CD4-positive, alpha-beta T cell (primary cell): ENCODE measurements at regions not wholly inside any gene's neighbourhood (a gene's known extent, or its start where the extent isn't known, plus 50 kb on each side); places are given as distances from the start of the nearest gene placed in this dataset.
A peak's percentile ranks its signal among the peaks of the same experiment; 100 is the strongest.

Source experiments
- ATAC-seq: fragments of 200-7000 bp; cut with Tn5 transposase; one replicate; pipeline ENCODE4 v1.10.0; 2022; ENCODE audit warnings: mild to moderate bottlenecking; ENCODE audit not compliant: poor library complexity
- CTCF ChIA-PET: fragments of 350-600 bp; sonication (Branson Sonifier 250); formaldehyde crosslinking; loops from one replicate; lab custom pipeline; 2021; ENCODE audit warnings: antibody characterized with exemption, inconsistent platforms; lab: Charles Lee
- POLR2A ChIA-PET: fragments of 350-600 bp; sonication (Branson Sonifier 250); formaldehyde crosslinking; loops from one replicate; lab custom pipeline; 2021; ENCODE audit warnings: antibody characterized with exemption, inconsistent platforms; lab: Charles Lee
- DNase-seq, 14 experiments: peaks; one replicate each; pipeline ENCODE4 v3.0.0-alpha.2; 2013 to 2020; ENCODE audit warnings: mixed read lengths in 2 of 14
- H3K27ac ChIP-seq, 2 donors: one replicate each; pipeline versions ENCODE4 v1.5.1 to v1.7.0; 2013; ENCODE audit warnings: low read length in 2 of 2, low read depth in 1 of 2, mild to moderate bottlenecking in 1 of 2
- H3K27me3 ChIP-seq, 2 experiments: 1 replicate in 1 of 2; 2 replicates in 1 of 2; pipeline versions ENCODE4 v1.6.1 to v1.7.0; 2013; ENCODE audit warnings: low read length in 2 of 2, control low read depth in 1 of 2, mild to moderate bottlenecking in 1 of 2, moderate library complexity in 1 of 2; ENCODE audit not compliant: insufficient read depth in 2 of 2, control insufficient read depth in 1 of 2
- H3K36me3 ChIP-seq: one replicate; pipeline ENCODE4 v1.6.1; 2013; ENCODE audit warnings: low read length, control low read depth; ENCODE audit not compliant: insufficient read depth
- H3K4me1 ChIP-seq: one replicate; pipeline ENCODE4 v1.6.1; 2013; ENCODE audit warnings: low read length, control low read depth; ENCODE audit not compliant: insufficient read depth
- H3K4me3 ChIP-seq: one replicate; pipeline ENCODE4 v1.5.1; 2013; ENCODE audit warnings: mild to moderate bottlenecking, low read length, moderate library complexity
- H3K9me3 ChIP-seq, 2 experiments: 1 replicate in 1 of 2; 2 replicates in 1 of 2; pipeline versions ENCODE4 v1.6.1 to v1.7.0; 2013; ENCODE audit warnings: low read length in 2 of 2, mild to moderate bottlenecking in 2 of 2, control low read depth in 1 of 2, moderate library complexity in 1 of 2; ENCODE audit not compliant: control insufficient read depth in 1 of 2, insufficient read depth in 1 of 2
- H3K27ac Mint-ChIP-seq: one replicate; pipeline ENCODE4 v1.8.0; 2020; ENCODE audit warnings: mixed read lengths
- H3K27me3 Mint-ChIP-seq: one replicate; pipeline ENCODE4 v1.8.0; 2021; ENCODE audit warnings: mixed read lengths
- H3K36me3 Mint-ChIP-seq: one replicate; pipeline ENCODE4 v1.8.0; 2021; ENCODE audit warnings: low read depth, mixed read lengths
- H3K4me1 Mint-ChIP-seq: one replicate; pipeline ENCODE4 v1.8.0; 2021; ENCODE audit warnings: low read depth, mixed read lengths
- H3K4me3 Mint-ChIP-seq: one replicate; pipeline ENCODE4 v1.8.0; 2020; ENCODE audit warnings: mild to moderate bottlenecking, mixed read lengths
- H3K9me3 Mint-ChIP-seq: one replicate; pipeline ENCODE4 v1.8.0; 2020; ENCODE audit warnings: mixed read lengths
- intact Hi-C, 2 experiments: fragments of 100-400 bp; cut with DNase I in 1 of 2; cut with micrococcal nuclease in 1 of 2; formaldehyde crosslinking; loops; one replicate each; pipeline versions ENCODE4 v1.15.1 to v1.9.0; 2023 to 2025; cut with DNase I, micrococcal nuclease
- TF ChIP-seq, protein P1 (sequence below): fragments of 200-600 bp; IDR thresholded peaks from one replicate; pipeline ENCODE4 v1.8.0; 2022; ENCODE audit warnings: antibody characterized with exemption, mild to moderate bottlenecking

DNA sequence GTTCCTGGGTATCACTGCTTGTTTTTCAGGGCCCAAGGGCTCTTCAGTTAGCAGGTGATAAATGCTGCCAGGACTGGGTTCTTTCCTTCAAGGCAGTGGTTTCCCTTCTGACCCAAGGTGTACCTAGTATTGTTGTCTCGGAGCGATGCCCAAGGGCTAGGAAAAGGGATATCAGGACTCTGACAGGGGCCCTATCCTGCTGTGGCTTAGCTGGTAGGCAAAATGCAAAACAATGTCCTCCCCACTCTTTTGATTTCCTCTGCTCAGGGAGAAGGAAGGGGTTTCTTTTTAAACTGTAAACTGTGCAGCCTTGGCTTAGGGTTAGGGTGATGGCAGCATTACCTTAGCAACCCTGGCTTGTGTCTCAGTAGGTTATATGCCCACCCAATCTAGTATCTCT, 508.8 kb upstream of the CTNND2 start:
- H3K4me3 ChIP-seq = no peak overlapping the region
- Mint-ChIP-seq H3K4me1 (no peaks in the 10 kb centered on the region), H3K36me3 (no peaks in the 10 kb centered on the region), H3K27ac (no peak overlapping the region), H3K27me3 (no peaks in the 10 kb centered on the region), H3K9me3 (peaks cover 15% of the 10 kb centered on the region), H3K4me3 (no peak overlapping the region)
- ATAC-seq (no peak), DNase-seq (no peak)
- no peaks in the 10 kb centered on the region for H3K36me3 ChIP-seq
- peaks cover 0 to 11% of the 10 kb centered on the region in 2 experiments for H3K9me3 ChIP-seq
- H3K4me1 ChIP-seq = no peaks in the 10 kb centered on the region
- TF ChIP-seq, protein P1, sequence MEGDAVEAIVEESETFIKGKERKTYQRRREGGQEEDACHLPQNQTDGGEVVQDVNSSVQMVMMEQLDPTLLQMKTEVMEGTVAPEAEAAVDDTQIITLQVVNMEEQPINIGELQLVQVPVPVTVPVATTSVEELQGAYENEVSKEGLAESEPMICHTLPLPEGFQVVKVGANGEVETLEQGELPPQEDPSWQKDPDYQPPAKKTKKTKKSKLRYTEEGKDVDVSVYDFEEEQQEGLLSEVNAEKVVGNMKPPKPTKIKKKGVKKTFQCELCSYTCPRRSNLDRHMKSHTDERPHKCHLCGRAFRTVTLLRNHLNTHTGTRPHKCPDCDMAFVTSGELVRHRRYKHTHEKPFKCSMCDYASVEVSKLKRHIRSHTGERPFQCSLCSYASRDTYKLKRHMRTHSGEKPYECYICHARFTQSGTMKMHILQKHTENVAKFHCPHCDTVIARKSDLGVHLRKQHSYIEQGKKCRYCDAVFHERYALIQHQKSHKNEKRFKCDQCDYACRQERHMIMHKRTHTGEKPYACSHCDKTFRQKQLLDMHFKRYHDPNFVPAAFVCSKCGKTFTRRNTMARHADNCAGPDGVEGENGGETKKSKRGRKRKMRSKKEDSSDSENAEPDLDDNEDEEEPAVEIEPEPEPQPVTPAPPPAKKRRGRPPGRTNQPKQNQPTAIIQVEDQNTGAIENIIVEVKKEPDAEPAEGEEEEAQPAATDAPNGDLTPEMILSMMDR = no peak
- CTCF ChIA-PET = no interaction called here
- H3K27me3 ChIP-seq = no peaks in the 10 kb centered on the region
- POLR2A ChIA-PET = no interaction called here
- H3K27ac ChIP-seq = no peak overlapping the region
- intact Hi-C loops = no loop called here

DNA sequence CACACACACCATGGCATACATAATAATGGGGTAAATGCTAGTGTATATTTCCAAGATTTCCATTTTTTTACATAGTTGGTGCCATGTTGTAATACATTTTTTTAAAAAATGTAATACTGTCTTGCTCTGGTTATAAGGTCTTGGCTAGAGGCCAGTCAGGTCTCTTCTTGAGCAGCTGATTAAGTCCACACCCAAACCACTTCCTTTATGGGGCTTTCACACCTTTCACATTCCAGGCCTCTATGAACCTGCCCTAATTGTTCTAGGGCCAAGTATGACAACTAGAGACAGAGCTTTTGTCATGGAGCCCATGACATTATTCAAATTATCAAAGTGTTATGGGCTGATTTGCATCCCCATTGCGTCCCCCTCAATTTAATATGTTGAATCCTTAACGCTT, 495.6 kb upstream of the CTNND2 start:
- ChIA-PET POLR2A (no interaction called here), CTCF (no interaction called here)
- no peak overlapping the region for H3K4me3 Mint-ChIP-seq
- no peaks in the 10 kb centered on the region for H3K4me1 Mint-ChIP-seq
- H3K27ac Mint-ChIP-seq = no peak overlapping the region
- TF ChIP-seq, protein P1 = no peak
- H3K9me3 Mint-ChIP-seq = peaks cover 4% of the 10 kb centered on the region
- no peaks in the 10 kb centered on the region for H3K36me3 ChIP-seq
- H3K4me1 ChIP-seq = no peaks in the 10 kb centered on the region
- DNase-seq (peak in 1 of 14 experiments; percentile 24), ATAC-seq (no peak)
- H3K4me3 ChIP-seq = no peak overlapping the region
- no peaks in the 10 kb centered on the region for H3K36me3 Mint-ChIP-seq
- H3K9me3 ChIP-seq = peaks cover 4 to 8% of the 10 kb centered on the region in 2 experiments
- H3K27me3 ChIP-seq = no peaks in the 10 kb centered on the region
- H3K27me3 Mint-ChIP-seq = no peaks in the 10 kb centered on the region
- intact Hi-C loops = no loop called here
- H3K27ac ChIP-seq = no peak overlapping the region

DNA sequence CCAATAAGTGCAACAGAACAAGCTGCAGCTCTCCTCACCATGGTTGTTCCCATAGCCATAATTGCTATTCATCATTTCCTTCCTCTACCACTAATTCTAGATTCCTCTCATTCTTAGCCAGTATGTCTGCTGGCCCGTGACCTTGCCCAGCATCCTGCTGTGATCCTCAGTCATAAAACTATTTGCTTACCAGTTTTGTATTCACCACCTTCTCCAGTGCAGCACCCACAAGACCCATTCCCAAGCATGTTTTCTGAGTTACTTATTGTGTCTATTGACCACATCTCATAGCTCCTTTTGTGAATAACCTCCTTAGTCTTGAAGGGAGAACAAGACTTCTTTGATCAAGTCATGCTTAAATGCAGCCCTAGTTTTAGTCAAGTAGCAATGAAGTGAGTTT, 488.0 kb upstream of the CTNND2 start:
- H3K4me3 Mint-ChIP-seq = no peak overlapping the region
- DNase-seq (no peak), ATAC-seq (no peak)
- TF ChIP-seq, protein P1 = no peak
- no peaks in the 10 kb centered on the region for H3K4me1 Mint-ChIP-seq
- H3K27me3 Mint-ChIP-seq = no peaks in the 10 kb centered on the region
- ChIA-PET POLR2A (no interaction called here), CTCF (no interaction called here)
- no peaks in the 10 kb centered on the region for H3K36me3 Mint-ChIP-seq
- Histone ChIP-seq H3K27ac (no peak overlapping the region), H3K36me3 (no peaks in the 10 kb centered on the region), H3K4me3 (no peak overlapping the region), H3K9me3 (peaks cover 0 to 4% of the 10 kb centered on the region in 2 experiments), H3K27me3 (no peaks in the 10 kb centered on the region), H3K4me1 (no peaks in the 10 kb centered on the region)
- H3K9me3 Mint-ChIP-seq = peaks cover 3% of the 10 kb centered on the region
- no peak overlapping the region for H3K27ac Mint-ChIP-seq
- intact Hi-C loops = no loop called here
